Lung microvascular endothelial cell (primary cell): ENCODE measurements at regions not wholly inside any gene's neighbourhood (a gene's known extent, or its start where the extent isn't known, plus 50 kb on each side); places are given as distances from the start of the nearest gene placed in this dataset.
A peak's percentile ranks its signal among the peaks of the same experiment; 100 is the strongest.
"Not testable (repeated sequence)": the region's sequence is repeated elsewhere in the genome, so short reads cannot be mapped to it uniquely, and the experiment has no call there.

ENCODE experiments used
- DNase-seq, 2 donors: peaks; one replicate each; pipeline versions ENCODE4 v3.0.0 to v3.0.0-alpha.2; 2010; ENCODE audit warnings: low read depth in 2 of 2

DNA sequence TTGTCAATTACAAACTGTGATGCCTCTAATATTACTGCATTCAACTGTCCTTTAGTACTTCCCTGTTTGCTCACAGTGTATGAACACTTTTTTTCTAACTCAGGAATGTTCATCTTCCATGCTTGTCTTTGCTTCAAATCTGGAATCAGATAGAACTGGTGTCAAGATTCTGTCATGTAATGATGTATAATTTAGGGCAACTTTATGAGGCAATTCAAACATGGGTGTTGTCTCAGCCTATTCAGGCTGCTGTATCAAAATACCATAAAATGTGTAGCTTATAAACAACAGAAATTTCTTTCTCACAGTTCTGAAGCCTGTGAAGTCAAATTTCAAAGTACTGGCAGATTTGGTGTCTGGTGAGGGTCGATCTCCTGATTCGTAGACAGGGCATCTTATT, 1012.9 kb downstream of the RAB28 start:
- no peak for DNase-seq

DNA sequence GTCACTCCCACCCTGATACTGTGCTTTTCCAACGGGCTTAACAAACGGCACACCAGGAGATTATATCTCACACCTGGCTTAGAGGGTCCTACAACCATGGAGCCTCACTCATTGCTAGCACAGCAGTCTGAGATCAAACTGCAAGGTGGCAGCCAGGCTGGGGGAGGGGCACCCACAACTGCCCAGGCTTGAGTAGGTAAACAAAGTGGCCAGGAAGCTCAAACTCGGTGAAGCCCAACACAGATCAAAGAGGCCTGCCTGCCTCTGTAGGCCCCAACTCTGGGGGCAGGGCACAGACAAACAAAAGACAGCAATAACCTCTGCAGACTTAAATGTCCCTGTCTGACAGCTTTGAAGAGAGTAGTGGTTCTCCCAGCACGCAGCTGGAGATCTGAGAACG, 1022.6 kb downstream of the RAB28 start:
- DNase-seq: not testable (repeated sequence)

DNA sequence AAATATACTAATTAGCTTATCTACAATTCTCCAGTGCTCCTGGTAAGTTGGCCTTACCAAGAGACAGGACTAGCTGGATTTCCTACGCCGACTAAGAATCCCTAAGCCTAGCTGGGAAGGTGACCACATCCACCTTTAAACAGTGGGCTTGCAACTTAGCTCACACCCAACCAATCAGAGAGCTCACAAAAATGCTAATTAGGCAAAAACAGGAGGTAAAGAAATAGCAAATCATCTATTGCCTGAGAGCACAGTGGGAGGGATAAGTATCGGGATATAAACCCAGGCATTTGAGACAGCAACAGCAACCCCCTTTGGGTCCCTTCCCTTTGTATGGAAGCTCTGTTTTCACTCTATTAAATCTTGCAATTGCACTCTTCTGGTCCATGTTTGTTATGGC, 1025.0 kb downstream of the RAB28 start:
- no peak for DNase-seq

DNA sequence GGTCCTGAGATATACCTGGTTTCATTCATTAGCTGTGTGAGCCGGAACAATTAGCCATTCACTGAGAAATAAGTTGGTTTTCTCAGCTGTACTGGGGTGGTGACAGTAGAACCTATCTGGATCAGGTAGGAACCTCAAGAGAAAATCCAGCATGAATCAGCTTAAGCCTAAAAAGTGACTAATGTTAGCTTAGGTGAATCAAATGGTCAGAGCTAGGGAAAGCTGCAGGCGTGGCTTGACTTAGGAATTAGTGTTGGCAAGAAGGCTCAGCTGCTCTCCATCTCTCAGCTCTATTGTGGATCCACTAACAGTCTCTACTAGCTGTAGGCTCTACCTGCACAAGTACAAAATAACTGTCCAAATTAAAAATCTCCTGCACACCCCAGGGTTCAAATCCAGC, 1025.5 kb downstream of the RAB28 start:
- no peak for DNase-seq

DNA sequence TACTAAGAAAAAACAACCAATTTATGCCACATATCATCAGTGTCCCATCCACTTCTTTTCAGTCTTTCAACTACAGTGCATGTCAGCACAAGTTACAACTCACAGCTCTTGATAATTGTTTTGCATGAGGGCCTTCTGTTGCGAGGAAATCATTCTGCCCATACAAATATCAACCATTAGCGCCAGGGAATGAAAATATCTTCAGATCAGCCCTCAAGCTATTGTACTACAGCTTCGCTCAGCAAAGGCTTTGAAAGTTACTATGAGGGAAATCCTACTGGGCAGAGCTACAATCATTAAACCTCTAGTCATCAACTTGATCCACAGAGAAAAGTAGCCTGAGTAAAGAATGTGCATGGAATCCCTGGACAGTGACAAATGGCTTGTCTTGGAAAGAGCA, 1023.6 kb upstream of the HS3ST1 start:
- DNase-seq: no peak

DNA sequence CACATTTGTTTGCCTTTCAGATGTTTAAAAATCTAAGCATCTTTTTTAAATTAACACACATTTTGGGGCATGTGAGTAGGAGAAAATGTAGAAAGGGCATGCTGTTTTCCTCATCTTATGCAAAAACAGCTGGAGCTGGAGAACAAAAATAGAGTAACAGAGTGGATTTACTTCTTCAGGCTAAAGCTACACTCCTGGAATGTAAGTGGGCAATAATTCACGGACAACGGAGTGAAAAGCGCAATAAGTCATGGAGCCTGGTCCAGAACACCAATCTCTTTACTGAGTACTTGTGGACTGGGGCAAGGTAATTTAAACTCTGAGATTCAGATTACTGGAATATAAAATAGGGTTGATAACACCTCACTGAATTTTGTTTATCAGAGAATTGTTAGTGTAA, 1018.8 kb upstream of the HS3ST1 start:
- no peak for DNase-seq

DNA sequence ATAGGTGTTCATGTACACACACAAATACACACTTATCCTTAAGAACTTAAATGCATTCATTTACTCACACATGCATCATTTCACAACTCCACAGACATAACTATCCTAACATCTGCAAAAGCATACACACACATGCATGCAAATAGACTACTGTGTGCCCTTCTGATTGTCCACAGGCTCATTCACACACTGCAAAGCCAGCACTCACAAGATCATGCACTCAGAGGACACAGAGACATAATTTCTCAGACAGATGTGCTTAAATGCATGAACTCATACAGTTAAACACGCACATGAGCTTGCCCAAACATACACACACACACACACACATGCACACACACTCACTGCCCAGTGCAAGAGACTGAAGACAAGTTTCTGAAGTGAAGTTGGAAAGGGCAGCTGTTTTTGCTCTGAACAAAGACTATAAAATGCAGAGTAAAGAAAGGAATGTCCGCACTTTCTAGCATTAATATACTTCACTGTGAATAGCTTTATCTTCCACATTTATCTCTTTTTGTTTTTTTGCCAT, 1018.0 kb upstream of the HS3ST1 start:
- DNase-seq: no peak

DNA sequence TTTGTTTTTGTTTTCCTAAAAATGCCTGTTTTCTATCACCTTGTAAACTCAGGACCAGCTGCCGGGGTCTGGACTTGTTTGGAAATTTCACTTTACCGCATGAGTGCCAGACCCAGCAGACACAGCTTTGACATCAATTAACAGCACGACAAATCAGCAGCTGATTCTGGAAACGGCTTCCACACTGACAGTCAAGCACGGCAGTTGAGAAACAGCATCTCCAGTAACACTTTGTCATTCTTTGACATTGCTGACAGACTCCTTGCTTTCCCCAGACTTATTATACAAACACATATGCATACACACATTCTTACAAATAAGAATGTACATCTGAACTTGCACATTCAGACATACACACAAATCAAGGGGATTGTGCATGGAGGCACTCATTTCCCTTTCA, 1017.6 kb upstream of the HS3ST1 start:
- DNase-seq: no peak

DNA sequence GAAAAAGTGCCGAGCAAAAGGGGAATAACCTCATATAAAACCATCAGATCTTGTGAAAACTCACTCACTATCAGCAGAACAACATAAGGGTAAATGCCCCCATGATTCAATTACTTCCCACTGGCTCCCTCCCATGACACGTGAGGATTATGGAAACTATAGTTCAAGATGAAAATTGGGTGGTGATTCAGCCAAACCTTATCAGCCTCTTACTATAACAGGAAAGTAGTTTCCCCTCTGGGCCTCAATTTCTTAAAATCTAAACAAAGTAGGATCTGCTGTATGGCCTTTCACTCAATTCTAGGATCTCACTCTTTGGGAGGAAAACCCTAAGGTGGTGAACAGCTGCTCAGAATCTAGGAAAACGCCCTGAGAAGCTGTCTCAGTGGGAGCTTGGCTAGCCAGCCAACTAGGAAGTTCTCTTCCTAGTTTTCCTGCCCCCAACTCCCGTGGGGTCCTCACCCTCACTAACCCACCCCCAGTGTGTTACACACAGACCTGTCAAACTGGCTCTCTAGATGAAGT, 1017.1 kb upstream of the HS3ST1 start:
- DNase-seq: no peak

DNA sequence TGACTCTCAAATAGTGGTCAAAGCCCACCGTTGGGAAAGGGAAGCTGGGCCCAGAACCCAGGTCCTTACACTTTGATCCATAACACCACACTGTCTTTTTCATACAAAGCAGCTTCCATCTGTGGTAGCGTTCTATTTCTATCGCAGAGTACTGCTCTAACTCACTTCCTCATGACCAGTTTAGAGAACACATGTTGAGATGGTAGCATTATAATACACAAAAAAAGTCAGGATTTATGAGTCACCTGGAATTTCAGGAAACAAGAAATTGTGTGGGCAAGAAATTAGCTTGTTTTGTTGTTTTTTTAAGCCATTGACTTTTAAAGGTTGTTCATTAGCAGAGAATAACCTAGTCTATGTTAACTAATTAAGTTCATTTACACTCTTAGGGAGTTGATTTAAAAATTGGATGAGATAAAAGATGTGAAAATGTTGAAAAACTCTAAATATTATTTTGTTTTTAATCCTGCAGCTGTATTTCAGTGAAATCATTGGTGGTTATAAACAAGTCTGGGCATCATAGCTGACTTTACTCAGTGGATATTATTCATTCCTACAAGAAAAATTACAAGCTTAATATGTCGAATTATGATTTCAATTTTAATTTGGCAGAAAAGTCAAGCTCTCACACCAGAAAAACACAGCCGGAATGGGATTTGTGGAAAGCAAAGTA, 1011.1 kb upstream of the HS3ST1 start:
- DNase-seq: peak; percentile 17 to 74

DNA sequence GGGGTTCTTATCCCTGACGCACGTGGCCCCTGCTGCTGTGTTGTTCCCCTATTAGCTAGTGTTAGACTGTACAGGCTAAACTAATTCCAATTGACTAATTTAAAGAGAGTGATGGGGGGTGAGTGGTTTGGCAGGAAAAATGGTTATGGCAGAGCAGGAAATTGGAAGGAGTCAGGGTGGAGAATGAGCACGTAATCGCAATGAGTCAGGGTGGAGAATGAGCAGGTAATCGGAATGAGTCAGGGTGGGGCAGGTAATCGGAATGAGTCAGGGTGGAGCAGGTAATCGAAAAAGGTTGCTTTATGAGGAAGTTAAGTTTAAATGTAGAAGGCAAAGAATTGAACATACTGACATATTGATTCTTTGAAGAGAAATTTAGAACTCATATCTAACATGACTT, 1002.6 kb upstream of the HS3ST1 start:
- not testable (repeated sequence) for DNase-seq

DNA sequence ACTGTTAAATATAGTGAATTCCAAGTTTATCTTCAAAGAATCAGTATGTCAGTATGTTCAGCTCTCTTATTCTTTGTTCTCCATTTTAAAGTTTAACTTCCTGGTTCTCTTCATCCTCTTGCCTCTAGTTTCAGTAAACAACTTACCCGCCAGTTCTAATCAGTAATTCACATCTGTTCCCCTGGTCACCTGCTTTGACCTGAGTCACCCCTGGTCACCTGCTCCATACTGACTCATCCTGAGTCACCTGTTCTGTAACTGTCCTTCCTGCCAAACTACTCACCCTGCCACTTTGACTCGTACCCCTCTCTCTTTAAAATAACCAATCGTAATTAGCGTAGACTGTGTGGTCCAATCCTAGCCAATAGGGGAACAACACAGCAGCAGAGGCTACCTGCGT, 992.7 kb upstream of the HS3ST1 start:
- no peak for DNase-seq

DNA sequence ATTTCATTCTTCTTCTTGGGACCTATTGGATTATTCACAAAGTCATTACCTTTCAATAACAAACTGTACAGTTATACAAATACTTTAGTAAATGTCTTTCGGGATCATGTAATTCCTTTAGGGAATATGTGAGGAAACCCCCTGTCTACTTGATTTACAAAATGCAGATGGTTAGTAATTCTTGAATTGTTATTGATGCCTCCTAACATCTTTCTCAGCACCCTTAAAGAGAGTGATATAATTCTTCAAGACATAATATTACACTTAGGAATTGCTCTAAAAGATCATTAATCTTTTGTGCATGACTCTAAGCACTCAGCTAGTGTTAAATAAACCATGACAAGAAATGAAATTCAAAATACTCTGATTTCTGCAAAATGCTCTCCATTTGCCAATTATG, 988.1 kb upstream of the HS3ST1 start:
- DNase-seq: no peak

DNA sequence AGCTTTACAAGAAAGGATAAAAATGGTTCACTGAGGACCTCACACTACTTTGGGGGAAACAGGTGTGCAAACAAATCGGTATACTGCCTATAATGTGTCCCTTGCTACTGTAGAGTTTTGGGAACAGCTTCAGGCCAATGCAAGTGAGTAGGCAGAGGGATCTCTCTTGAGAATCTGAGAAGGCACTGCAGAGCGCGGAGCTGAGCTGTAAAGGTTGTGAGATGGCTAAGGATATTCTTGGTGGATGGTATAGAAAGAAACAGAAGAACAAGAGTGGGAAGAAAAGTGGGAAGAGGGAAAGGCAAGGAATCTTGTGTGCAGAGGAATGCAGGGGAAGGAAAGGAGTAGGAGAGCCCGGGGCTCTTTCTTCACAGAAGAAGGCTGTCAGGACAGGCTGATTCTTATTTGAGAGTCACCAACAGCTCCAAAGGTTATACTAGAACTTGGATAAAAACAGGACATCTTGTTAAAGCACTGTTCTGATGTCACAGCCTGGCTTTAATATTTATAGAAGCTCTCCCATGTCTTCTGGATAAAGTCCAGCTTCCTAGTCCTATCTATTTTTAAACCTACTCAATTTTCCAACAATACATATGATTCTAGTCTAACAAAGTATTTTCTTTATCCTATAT, 985.6 kb upstream of the HS3ST1 start:
- no peak for DNase-seq

DNA sequence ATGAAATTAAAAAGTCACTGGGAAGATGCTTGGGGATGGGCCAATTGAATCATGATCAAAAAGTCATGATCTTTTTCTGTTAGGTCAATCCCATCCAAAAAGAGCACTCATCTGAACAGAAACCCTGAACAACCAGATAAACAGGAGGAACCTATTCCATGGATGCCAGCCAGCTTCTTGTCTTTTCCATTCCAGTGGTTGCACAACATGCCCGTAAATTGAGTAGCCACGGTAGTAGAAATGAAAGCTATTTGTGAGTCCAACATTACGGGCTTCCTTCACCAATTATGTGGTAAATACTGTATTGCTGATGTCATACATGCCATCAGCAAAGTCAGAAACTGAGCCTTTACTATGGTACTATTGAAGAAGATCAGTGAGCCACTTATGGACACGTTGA, 982.4 kb upstream of the HS3ST1 start:
- peak in 1 of 2 donors; percentile 44 for DNase-seq

DNA sequence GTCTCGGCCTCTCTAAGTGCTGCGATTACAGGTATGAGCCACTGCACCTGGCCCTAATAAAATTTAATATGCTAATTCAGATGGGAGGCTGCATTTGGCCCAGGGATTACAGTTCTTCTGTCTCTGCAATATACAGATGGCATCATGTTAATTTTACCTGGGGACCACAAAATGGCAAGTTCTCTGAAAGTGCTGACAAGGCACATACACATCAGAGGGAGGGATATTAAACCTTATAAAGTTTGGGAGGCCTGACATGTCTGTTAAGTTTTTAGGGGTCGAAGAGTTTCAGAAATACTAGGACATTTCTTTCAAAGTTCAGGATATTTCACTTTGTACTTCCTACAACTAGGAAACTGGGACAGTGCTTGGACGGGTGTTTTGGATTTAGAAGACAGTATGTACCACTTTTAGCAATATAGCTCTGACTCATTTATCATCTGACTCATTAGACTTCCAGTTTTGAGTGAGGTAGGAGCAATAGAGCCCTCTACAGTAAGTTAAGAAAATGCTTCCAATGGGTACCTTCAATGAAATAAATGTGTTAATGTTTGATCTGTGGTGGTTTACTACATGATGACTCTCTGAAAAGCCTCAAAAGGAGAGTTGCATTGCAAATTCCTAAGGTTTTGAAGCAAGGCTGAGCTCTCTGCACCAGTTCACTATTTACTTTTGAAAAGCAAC, 981.0 kb upstream of the HS3ST1 start:
- peak; percentile 2 to 63 for DNase-seq

DNA sequence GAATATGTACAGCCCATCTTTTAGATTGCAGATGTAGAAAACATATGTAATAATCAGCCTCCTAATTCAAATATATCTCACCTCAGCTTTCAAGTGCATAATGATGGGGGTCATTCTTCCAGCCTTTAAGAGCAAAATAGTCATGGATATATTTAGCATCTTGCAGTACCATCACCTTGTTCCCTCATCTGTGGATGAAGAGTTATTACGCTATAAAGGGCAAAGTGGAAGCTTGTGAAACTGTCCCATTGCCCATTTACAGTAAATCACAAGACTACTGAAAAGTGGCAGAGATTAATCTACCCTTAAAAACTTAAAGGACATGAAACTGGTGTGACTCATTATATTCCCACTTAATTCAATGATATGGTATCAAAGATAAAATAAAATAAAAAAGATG, 979.7 kb upstream of the HS3ST1 start:
- no peak for DNase-seq

DNA sequence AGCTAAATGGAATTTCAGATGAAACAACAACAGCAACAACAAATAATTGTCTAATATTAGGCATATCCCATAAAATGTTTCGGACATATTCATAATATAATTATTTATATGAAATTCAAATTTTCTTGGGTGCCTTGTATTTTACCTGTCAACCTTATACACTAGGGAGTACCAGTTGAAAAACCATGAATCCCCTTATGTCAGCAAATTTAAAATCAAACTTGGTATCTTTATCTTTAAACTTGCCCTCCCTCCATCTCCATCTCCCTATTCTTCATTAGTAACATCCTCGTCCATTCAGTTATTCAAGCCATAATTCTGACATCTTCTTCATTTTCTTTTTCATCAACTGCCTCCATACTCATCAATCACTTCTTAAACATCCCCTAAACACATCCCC, 974.5 kb upstream of the HS3ST1 start:
- no peak for DNase-seq

DNA sequence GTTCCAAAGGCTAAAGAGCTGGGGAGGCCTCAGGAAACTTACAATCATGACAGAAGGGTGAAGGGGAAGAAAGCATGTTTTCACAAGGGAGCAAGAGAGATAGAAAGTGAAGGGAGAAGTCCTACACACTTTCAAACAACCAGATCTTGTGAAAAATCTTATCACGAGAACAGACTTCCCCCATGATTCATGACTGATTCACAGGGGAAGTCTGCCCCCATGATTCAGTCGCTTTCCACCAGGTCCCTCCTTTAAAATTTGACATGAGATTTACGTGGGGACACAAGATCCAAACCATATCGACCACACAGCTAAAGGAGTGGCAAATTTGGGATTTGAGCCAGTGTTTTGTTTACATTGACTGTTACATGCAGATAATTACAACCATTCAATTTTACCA, 971.1 kb upstream of the HS3ST1 start:
- no peak for DNase-seq

DNA sequence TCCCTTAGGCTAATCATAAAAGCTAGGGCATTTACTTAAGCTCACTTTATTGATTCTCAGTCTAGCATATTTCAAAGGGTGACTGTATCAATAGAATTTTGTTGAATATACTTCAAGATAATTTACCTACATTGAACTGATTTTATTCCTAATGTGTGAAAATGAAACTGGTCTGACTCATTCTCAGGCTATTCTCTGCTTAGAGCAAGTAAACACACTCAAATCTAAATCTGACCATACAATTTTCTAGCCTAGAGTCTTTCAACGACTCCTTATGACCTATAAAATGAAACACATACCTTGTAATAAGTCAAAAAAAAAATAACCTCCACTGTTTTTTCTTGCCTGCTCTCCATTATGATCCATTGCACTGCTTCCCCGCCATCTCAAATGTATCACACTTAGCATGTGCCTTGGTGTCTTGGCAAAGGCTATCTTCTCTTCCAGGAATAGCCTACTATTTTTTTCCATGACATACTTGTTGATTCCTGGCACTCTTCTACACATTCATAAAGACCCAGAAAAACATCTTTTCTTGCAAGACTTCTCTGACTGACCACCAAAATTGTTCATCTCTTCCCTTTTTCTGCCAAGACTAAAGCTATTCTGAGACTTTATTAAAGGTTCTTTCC, 965.1 kb upstream of the HS3ST1 start:
- DNase-seq: no peak

DNA sequence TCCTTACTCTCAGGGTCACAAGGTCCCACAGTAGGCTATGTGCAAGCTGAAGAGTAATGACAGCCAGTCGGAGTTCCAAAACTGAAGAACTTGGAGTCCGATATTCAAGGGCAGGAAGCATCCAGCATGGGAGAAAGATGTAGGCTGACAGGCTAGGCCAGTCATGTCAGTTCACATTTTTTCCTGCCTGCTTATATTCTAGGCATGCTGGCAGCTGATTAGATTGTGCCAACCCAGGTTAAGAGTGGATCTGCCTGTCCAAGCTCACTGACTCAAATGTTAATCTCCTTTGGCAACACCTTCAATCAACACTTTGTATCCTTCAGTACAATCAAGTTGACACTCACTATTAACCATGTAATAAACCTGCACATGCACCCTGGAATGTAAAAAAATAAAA, 960.9 kb upstream of the HS3ST1 start:
- peak in 1 of 2 donors; percentile 19 for DNase-seq

DNA sequence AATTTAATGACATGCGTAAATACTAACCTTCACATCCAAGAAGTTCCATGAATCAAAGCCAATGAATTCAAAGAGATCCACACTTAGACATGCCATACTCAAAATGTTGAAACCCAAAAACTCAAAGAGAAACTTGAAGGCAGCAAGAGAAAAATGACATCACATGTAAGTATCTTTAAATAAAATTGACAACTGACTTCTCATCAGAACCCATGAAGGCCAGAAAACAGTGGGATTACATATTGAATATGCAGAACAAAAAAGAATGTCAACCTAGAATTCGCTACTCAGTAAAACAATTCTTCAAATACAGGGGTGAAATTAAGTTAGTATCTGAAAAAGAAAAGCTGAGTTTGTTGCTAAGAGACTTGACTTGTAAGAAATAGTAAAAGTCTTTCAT, 953.9 kb upstream of the HS3ST1 start:
- no peak for DNase-seq
